IMR-90 (cell line): ENCODE measurements at regions not wholly inside any gene's neighbourhood (a gene's known extent, or its start where the extent isn't known, plus 50 kb on each side); places are given as distances from the start of the nearest gene placed in this dataset.

Experiments used
- ATAC-seq: fragments of 200-7000 bp; cut with Tn5 transposase; 2 replicates; pipeline ENCODE4 v1.9.1; 2020; ENCODE audit warnings: low read depth, mild to moderate bottlenecking, moderate library complexity
- BruUV-seq: library from RNA; stranded (reverse); fragments of 400-500 nt; replicated peaks from 2 replicates; lab custom pipeline; 2021; lab: Mats Ljungman, UMichigan
- CTCF ChIA-PET: fragments of 300-600 bp; formaldehyde crosslinking; extraction: SDS; loops from one replicate; lab custom pipeline; 2021; ENCODE audit warnings: antibody characterized with exemption; lab: Yijun Ruan, JAX
- POLR2A ChIA-PET: fragments of 300-600 bp; sonication (Branson Sonifier 250); formaldehyde crosslinking; loops from one replicate; lab custom pipeline; 2022; ENCODE audit warnings: antibody characterized with exemption; ENCODE audit not compliant: unreplicated experiment; lab: Charles Lee
- DNase-seq: peaks from one replicate; pipeline ENCODE4 v3.0.0; 2013
- H2AFZ ChIP-seq: replicated peaks from 2 replicates; pipeline ENCODE3; 2013; ENCODE audit warnings: low read length, mild to moderate bottlenecking; ENCODE audit not compliant: poor library complexity
- H2AK5ac ChIP-seq: 2 replicates; pipeline ENCODE4 v1.6.1; 2013; ENCODE audit warnings: low read depth, low read length, inconsistent platforms
- H2AK9ac ChIP-seq: replicated peaks from 2 replicates; pipeline ENCODE3; 2013; ENCODE audit warnings: mild to moderate bottlenecking, low read depth, low read length, moderate library complexity; ENCODE audit not compliant: poor library complexity
- H2BK120ac ChIP-seq: 2 replicates; pipeline ENCODE4 v1.6.1; 2013; ENCODE audit warnings: low read depth, low read length, inconsistent platforms
- H2BK15ac ChIP-seq: 3 replicates; pipeline ENCODE4 v1.6.1; 2013; ENCODE audit warnings: low read depth, low read length, inconsistent platforms
- H2BK20ac ChIP-seq: 2 replicates; pipeline ENCODE4 v1.6.1; 2013; ENCODE audit warnings: low read depth, mild to moderate bottlenecking, inconsistent platforms, low read length, moderate library complexity
- H2BK5ac ChIP-seq: 2 replicates; pipeline ENCODE4 v1.6.1; 2013; ENCODE audit warnings: mild to moderate bottlenecking, low read depth, low read length, inconsistent platforms; ENCODE audit not compliant: poor library complexity, severe bottlenecking
- H3K14ac ChIP-seq: replicated peaks from 2 replicates; pipeline ENCODE4 v1.6.1; 2013; ENCODE audit warnings: low read depth, low read length, inconsistent platforms
- H3K18ac ChIP-seq: 2 replicates; pipeline ENCODE4 v1.6.1; 2013; ENCODE audit warnings: low read depth, low read length, control low read depth
- H3K23ac ChIP-seq: 2 replicates; pipeline ENCODE4 v1.6.1; 2013; ENCODE audit warnings: low read depth, low read length, inconsistent platforms
- H3K27ac ChIP-seq: 2 replicates; pipeline ENCODE4 v1.5.1; 2013; ENCODE audit warnings: mild to moderate bottlenecking, control low read depth, low read length; ENCODE audit not compliant: insufficient read depth
- H3K27me3 ChIP-seq: 2 replicates; pipeline ENCODE4 v1.6.1; 2013; ENCODE audit warnings: low read length; ENCODE audit not compliant: control insufficient read depth, insufficient read depth
- H3K36me3 ChIP-seq: 2 replicates; pipeline ENCODE4 v1.6.1; 2013; ENCODE audit warnings: low read length, mixed read lengths; ENCODE audit not compliant: control insufficient read depth, insufficient read depth
- H3K4ac ChIP-seq: 2 replicates; pipeline ENCODE4 v1.6.1; 2013; ENCODE audit warnings: low read depth, low read length, inconsistent platforms
- H3K4me1 ChIP-seq: 2 replicates; pipeline ENCODE4 v1.6.1; 2013; ENCODE audit warnings: low read length, mixed read lengths; ENCODE audit not compliant: control insufficient read depth, insufficient read depth
- H3K4me2 ChIP-seq: 2 replicates; pipeline ENCODE4 v1.6.1; 2013; ENCODE audit warnings: low read depth, mild to moderate bottlenecking, control low read depth, low read length, moderate library complexity
- H3K4me3 ChIP-seq: 2 replicates; pipeline ENCODE4 v1.5.1; 2013; ENCODE audit warnings: low read depth, mild to moderate bottlenecking, control low read depth, low read length, moderate library complexity; ENCODE audit not compliant: insufficient read depth
- H3K56ac ChIP-seq: 2 replicates; pipeline ENCODE4 v1.6.1; 2013; ENCODE audit warnings: low read length, inconsistent platforms; ENCODE audit not compliant: insufficient read depth; ENCODE audit errors: extremely low read depth
- H3K79me1 ChIP-seq, 2 experiments: 2 replicates each; pipeline ENCODE4 v1.6.1; 2013; ENCODE audit warnings: low read length in 2 of 2, inconsistent platforms in 1 of 2, low read depth in 1 of 2
- H3K9ac ChIP-seq: 2 replicates; pipeline ENCODE4 v1.6.1; 2013; ENCODE audit warnings: low read depth, low read length, control low read depth
- H3K9me1 ChIP-seq: 2 replicates; pipeline ENCODE4 v1.6.1; 2013; ENCODE audit warnings: low read length, inconsistent platforms; ENCODE audit not compliant: insufficient read depth
- H3K9me3 ChIP-seq: 2 replicates; pipeline ENCODE4 v1.6.1; 2013; ENCODE audit warnings: low read length; ENCODE audit not compliant: control insufficient read depth, insufficient read depth
- H4K20me1 ChIP-seq: 2 replicates; pipeline ENCODE4 v1.6.1; 2013; ENCODE audit warnings: low read length, inconsistent platforms; ENCODE audit not compliant: insufficient read depth
- H4K5ac ChIP-seq: 2 replicates; pipeline ENCODE4 v1.6.1; 2013; ENCODE audit warnings: mild to moderate bottlenecking, low read depth, low read length, control low read depth
- H4K8ac ChIP-seq, 2 experiments: 2 replicates each; pipeline ENCODE4 v1.6.1; 2013; ENCODE audit warnings: low read depth in 2 of 2, low read length in 2 of 2, control low read depth in 1 of 2, inconsistent platforms in 1 of 2
- H4K91ac ChIP-seq: 2 replicates; pipeline ENCODE4 v1.6.1; 2013; ENCODE audit warnings: low read depth, low read length, inconsistent platforms; ENCODE audit not compliant: insufficient read depth
- BHLHE40 ChIP-seq: fragments of 150-350 bp; IDR thresholded peaks from 2 replicates; pipeline ENCODE4 v1.6.1; 2016; ENCODE audit warnings: mild to moderate bottlenecking, low read depth, low read length
- CEBPB ChIP-seq: IDR thresholded peaks from 2 replicates; pipeline ENCODE4 v1.6.1; 2012; ENCODE audit warnings: low read depth, low read length, improper control_type of control experiment
- NFE2L2 ChIP-seq: fragments of 150-350 bp; IDR thresholded peaks from 2 replicates; pipeline ENCODE4 v1.6.1; 2016; ENCODE audit warnings: low read depth, mild to moderate bottlenecking, low read length
- RFX5 ChIP-seq: IDR thresholded peaks from 2 replicates; pipeline ENCODE4 v1.8.0; 2012; ENCODE audit warnings: low read depth, mild to moderate bottlenecking, low read length, moderate library complexity
- WGBS, 2 experiments: methylation state at CpG; one replicate each; pipeline versions ENCODE4 v1.1.5 to v1.1.7; 2013; ENCODE audit warnings: missing lambda C conversion rate in 2 of 2; ENCODE audit not compliant: insufficient read length in 1 of 2; ENCODE audit errors: extremely low coverage in 2 of 2; 5-methylcytosine and 5-hydroxymethylcytosine counted together
- dilution Hi-C: fragments of 300-500 bp; cut with HindIII; formaldehyde crosslinking; loops from one replicate; pipeline ENCODE4 v1.14.3; 2018; ENCODE audit warnings: low sequenced_read_pairs; ENCODE audit not compliant: unreplicated experiment
- in situ Hi-C: fragments of 300-500 bp; cut with MboI; formaldehyde crosslinking; loops from 3 replicates; pipeline ENCODE4 v1.14.3; 2019; ENCODE audit warnings: low sequenced_read_pairs, inconsistent platforms, mixed read lengths
- intact Hi-C: fragments of 100-400 bp; cut with micrococcal nuclease; formaldehyde crosslinking; loops from 2 replicates; pipeline ENCODE4 v1.10.0; 2022

DNA sequence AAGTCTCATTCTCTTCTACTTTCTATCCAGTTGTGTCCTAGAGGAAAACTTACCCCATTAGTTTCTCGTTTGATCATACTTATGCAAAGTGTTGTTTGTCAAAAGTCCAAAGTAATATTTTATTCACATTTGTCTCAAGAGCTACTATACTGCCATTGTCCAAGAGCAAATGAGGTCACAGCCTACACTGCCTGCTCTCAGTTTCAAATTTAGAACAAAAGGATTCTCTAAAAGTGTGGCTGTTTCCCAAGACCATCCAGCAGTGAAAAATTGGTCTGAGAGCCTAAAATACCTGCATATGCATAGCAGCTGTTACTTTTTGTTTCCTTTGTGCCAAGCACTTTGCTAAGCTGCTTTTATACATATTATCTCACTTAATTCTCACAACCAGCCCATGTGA, 439.5 kb upstream of the NFE2L3 start:
- ChIA-PET CTCF (no interaction called here), POLR2A (no interaction called here)
- no peak overlapping the region for H3K9ac ChIP-seq
- dilution Hi-C loops (no loop called here), in situ Hi-C loops (no loop called here), intact Hi-C loops (no loop called here)
- H3K27ac ChIP-seq: no peak overlapping the region
- H3K4me2 ChIP-seq: no peak overlapping the region
- no peak overlapping the region for H3K18ac ChIP-seq
- TF ChIP-seq RFX5: no peak
- no peak for TF ChIP-seq BHLHE40
- TF ChIP-seq NFE2L2: no peak
- no peak for TF ChIP-seq CEBPB
- H3K14ac ChIP-seq: no peak overlapping the region
- H3K27me3 ChIP-seq: no peaks in the 10 kb centered on the region
- no peaks in the 10 kb centered on the region for H3K9me1 ChIP-seq
- H2AFZ ChIP-seq: no peak overlapping the region
- H4K91ac ChIP-seq: no peak overlapping the region
- no peak for DNase-seq
- H3K9me3 ChIP-seq: no peaks in the 10 kb centered on the region
- no TSS peak for BruUV-seq
- H3K79me1 ChIP-seq: no peaks in the 10 kb centered on the region
- no peak overlapping the region for H2BK5ac ChIP-seq
- H3K56ac ChIP-seq: no peak overlapping the region
- H3K4me3 ChIP-seq: no peak overlapping the region
- H4K5ac ChIP-seq: no peak overlapping the region
- H2BK20ac ChIP-seq: no peak overlapping the region
- H3K4me1 ChIP-seq: no peaks in the 10 kb centered on the region
- no peak overlapping the region for H2BK120ac ChIP-seq
- H2AK5ac ChIP-seq: no peak overlapping the region
- no peak overlapping the region for H4K8ac ChIP-seq
- WGBS, 2 experiments: no CpG with 5 or more reads among the region's 1 CpG
- no peak overlapping the region for H3K4ac ChIP-seq
- no peaks in the 10 kb centered on the region for H3K36me3 ChIP-seq
- no peak overlapping the region for H3K23ac ChIP-seq
- no peak overlapping the region for H2BK15ac ChIP-seq
- H4K20me1 ChIP-seq: no peaks in the 10 kb centered on the region
- no peak for ATAC-seq
- H2AK9ac ChIP-seq: no peak overlapping the region
